HG02798 (cell line): ENCODE measurements at regions not wholly inside any gene's neighbourhood (a gene's known extent, or its start where the extent isn't known, plus 50 kb on each side); places are given as distances from the start of the nearest gene placed in this dataset.
A peak's percentile ranks its signal among the peaks of the same experiment; 100 is the strongest.
"Not testable (repeated sequence)": the region's sequence is repeated elsewhere in the genome, so short reads cannot be mapped to it uniquely, and the experiment has no call there.

Experiments used
- ATAC-seq: cut with Tn5 transposase; IDR thresholded peaks from one replicate; pipeline ENCODE4 v1.9.1; 2021; ENCODE audit warnings: mild to moderate bottlenecking; ENCODE audit not compliant: unreplicated experiment, poor library complexity

GRCh38 chr5:6321078-6321477 lies 57.3 kb downstream of the MED10 start:
- ATAC-seq: no peak

- ATAC-seq: no peak
Observed at GRCh38 chr5:6319116-6319515, 59.2 kb downstream of the MED10 start.

GRCh38 chr5:6317116-6317798 lies 61.1 kb downstream of the MED10 start:
- ATAC-seq: no peak

- ATAC-seq: no peak
Observed at GRCh38 chr5:6315580-6315979, 62.8 kb downstream of the MED10 start.

- ATAC-seq: no peak
Observed at GRCh38 chr5:6311568-6312501, 66.5 kb downstream of the MED10 start.

- ATAC-seq: no peak
Observed at GRCh38 chr5:6309949-6310348, 68.4 kb downstream of the MED10 start.

GRCh38 chr5:6308683-6309082 lies 69.7 kb downstream of the MED10 start:
- ATAC-seq: no peak

- no peak for ATAC-seq
Observed at GRCh38 chr5:6307304-6307703, 71.0 kb downstream of the MED10 start.

- ATAC-seq: no peak
Observed at GRCh38 chr5:6305853-6306252, 72.5 kb downstream of the MED10 start.

- no peak for ATAC-seq
Observed at GRCh38 chr5:6302684-6303083, 75.7 kb downstream of the MED10 start.

GRCh38 chr5:6302075-6302474 lies 76.3 kb downstream of the MED10 start:
- no peak for ATAC-seq

- ATAC-seq: no peak
Observed at GRCh38 chr5:6296524-6296923, 81.8 kb downstream of the MED10 start.

- ATAC-seq: peak; percentile 45
Observed at GRCh38 chr5:6291961-6292360, 86.4 kb downstream of the MED10 start.

GRCh38 chr5:6289239-6289638 lies 89.1 kb downstream of the MED10 start:
- no peak for ATAC-seq

- ATAC-seq: no peak
Observed at GRCh38 chr5:6287176-6287575, 91.2 kb downstream of the MED10 start.

- no peak for ATAC-seq
Observed at GRCh38 chr5:6286404-6286803, 91.9 kb downstream of the MED10 start.

- not testable (repeated sequence) for ATAC-seq
Observed at GRCh38 chr5:6284491-6284890, 93.9 kb downstream of the MED10 start.

- ATAC-seq: no peak
Observed at GRCh38 chr5:6282352-6282751, 96.0 kb downstream of the MED10 start.

GRCh38 chr5:6281818-6282217 lies 96.5 kb downstream of the MED10 start:
- no peak for ATAC-seq

GRCh38 chr5:6280425-6281100 lies 97.8 kb downstream of the MED10 start:
- ATAC-seq: no peak

- no peak for ATAC-seq
Observed at GRCh38 chr5:6279607-6280006, 98.7 kb downstream of the MED10 start.
